ENCODE measurements at regions not wholly inside any gene's neighbourhood (a gene's known extent, or its start where the extent isn't known, plus 50 kb on each side); places are given as distances from the start of the nearest gene placed in this dataset.

DNA sequence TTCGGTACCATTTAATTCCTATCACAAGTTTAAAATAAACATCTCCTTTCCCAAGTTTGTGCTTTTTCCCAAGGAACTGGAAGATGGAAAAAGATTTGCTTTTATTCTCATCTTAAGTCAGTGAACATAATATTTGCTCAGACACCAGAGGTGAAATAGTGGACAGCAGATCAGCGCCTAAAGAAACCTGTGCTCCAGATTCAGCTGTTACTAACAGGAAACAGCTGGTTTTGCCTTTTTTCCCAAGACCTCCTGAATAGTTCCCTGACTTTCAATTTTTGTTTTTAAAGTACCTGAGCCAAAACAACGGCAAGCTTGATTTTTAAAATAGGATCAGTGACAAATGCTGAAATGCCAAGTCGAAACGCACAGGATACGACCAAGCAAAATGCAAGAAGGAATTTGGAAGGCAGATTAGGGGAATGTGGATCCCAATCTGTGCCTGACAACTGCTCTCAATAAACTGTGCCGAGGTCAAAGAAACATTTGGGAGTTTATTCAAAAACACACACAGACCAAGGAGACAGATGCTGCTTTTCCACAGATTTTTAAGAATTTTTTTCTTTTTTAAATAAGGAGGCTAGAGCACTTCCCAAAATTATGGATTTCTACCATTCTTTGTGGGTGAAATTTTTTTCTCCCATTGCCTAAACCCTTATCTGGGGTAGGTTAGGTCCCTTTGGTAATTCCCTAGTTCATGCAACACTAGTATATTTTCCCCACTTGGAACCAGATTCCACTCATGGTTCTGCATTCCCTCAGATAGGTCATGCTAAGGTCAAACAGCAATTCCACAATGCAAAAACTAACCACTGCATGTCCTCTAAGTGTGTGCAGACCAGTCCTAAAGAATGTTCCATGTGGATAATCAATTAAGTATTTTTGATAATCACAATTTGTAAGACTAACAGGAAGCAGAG is 121.5 kb upstream of the PDE1A start:
- TF ChIP-seq CDX4 (CRISPR knock-in tag; IDR thresholded peaks at IDR 0.05; ENCODE audit: borderline replicate concordance) (no peak), TEAD4 (CRISPR knock-in tag; IDR thresholded peaks at IDR 0.05) (no peak), IRF2 (CRISPR knock-in tag; IDR thresholded peaks at IDR 0.05; ENCODE audit: borderline replicate concordance, low read depth) (no peak)
- TF ChIP-seq, protein P1, sequence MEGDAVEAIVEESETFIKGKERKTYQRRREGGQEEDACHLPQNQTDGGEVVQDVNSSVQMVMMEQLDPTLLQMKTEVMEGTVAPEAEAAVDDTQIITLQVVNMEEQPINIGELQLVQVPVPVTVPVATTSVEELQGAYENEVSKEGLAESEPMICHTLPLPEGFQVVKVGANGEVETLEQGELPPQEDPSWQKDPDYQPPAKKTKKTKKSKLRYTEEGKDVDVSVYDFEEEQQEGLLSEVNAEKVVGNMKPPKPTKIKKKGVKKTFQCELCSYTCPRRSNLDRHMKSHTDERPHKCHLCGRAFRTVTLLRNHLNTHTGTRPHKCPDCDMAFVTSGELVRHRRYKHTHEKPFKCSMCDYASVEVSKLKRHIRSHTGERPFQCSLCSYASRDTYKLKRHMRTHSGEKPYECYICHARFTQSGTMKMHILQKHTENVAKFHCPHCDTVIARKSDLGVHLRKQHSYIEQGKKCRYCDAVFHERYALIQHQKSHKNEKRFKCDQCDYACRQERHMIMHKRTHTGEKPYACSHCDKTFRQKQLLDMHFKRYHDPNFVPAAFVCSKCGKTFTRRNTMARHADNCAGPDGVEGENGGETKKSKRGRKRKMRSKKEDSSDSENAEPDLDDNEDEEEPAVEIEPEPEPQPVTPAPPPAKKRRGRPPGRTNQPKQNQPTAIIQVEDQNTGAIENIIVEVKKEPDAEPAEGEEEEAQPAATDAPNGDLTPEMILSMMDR (IDR thresholded peaks at IDR 0.05): no peak

Measured in WTC11 (cell line).